Fibroblast of lung (primary cell): ENCODE measurements at regions not wholly inside any gene's neighbourhood (a gene's known extent, or its start where the extent isn't known, plus 50 kb on each side); places are given as distances from the start of the nearest gene placed in this dataset.
"Not testable (repeated sequence)": the region's sequence is repeated elsewhere in the genome, so short reads cannot be mapped to it uniquely, and the experiment has no call there.

Experiments used
- DNase-seq, 2 donors: peaks; one replicate each; pipeline versions ENCODE4 v3.0.0 to v3.0.0-alpha.2; 2010; ENCODE audit warnings: low read depth in 2 of 2
- H2AFZ ChIP-seq: 2 replicates; pipeline ENCODE4 v1.5.1; 2012; ENCODE audit warnings: low read length, control low read depth, inconsistent platforms
- H3K27ac ChIP-seq: 2 replicates; pipeline ENCODE4 v1.5.1; 2011; ENCODE audit warnings: low read length, control low read depth; ENCODE audit not compliant: insufficient read depth
- H3K27me3 ChIP-seq: 2 replicates; pipeline ENCODE4 v1.5.1; 2011; ENCODE audit warnings: mild to moderate bottlenecking, low read length; ENCODE audit not compliant: control insufficient read depth, insufficient read depth
- H3K36me3 ChIP-seq: 2 replicates; pipeline ENCODE4 v1.5.1; 2011; ENCODE audit warnings: low read length; ENCODE audit not compliant: control insufficient read depth, insufficient read depth
- H3K4me1 ChIP-seq: 2 replicates; pipeline ENCODE4 v1.5.1; 2011; ENCODE audit warnings: low read length; ENCODE audit not compliant: control insufficient read depth, insufficient read depth; ENCODE audit errors: extremely low read depth
- H3K4me2 ChIP-seq: 2 replicates; pipeline ENCODE4 v1.5.1; 2011; ENCODE audit warnings: low read length, control low read depth; ENCODE audit not compliant: insufficient read depth; ENCODE audit errors: extremely low read depth
- H3K4me3 ChIP-seq, 4 experiments: fragments of 200-600 bp in 1 of 4; sonication (generic) in 1 of 4; replicated peaks in 1 of 4; 2 replicates each; pipeline ENCODE4 v1.5.1; 2011 to 2016; ENCODE audit warnings: low read length in 4 of 4, low read depth in 3 of 4, mild to moderate bottlenecking in 3 of 4, control low read depth in 2 of 4, inconsistent platforms in 1 of 4, mixed read lengths in 1 of 4; ENCODE audit not compliant: insufficient read depth in 1 of 4; ENCODE audit errors: control extremely low read depth in 1 of 4
- H3K79me2 ChIP-seq: 2 replicates; pipeline ENCODE4 v1.5.1; 2012; ENCODE audit warnings: mild to moderate bottlenecking, low read length, inconsistent platforms; ENCODE audit not compliant: control insufficient read depth, insufficient read depth
- H3K9ac ChIP-seq: 2 replicates; pipeline ENCODE4 v1.5.1; 2011; ENCODE audit warnings: mild to moderate bottlenecking, low read length, control low read depth; ENCODE audit not compliant: insufficient read depth
- H3K9me3 ChIP-seq: 2 replicates; pipeline ENCODE4 v1.5.1; 2012; ENCODE audit warnings: low read depth, low read length; ENCODE audit not compliant: control insufficient read depth, insufficient read depth
- H4K20me1 ChIP-seq: 2 replicates; pipeline ENCODE4 v1.5.1; 2011; ENCODE audit warnings: low read length; ENCODE audit not compliant: control insufficient read depth, insufficient read depth; ENCODE audit errors: extremely low read depth
- CTCF ChIP-seq, 2 donors: IDR thresholded peaks in 1 of 2; conservative IDR thresholded peaks in 1 of 2; 1 replicate in 1 of 2; 2 replicates in 1 of 2; pipeline ENCODE4 v1.5.1; 2011 to 2012; ENCODE audit warnings: low read length in 2 of 2, control low read depth in 1 of 2, inconsistent platforms in 1 of 2, low read depth in 1 of 2, mild to moderate bottlenecking in 1 of 2
- EZH2 ChIP-seq: IDR thresholded peaks from 2 replicates; pipeline ENCODE4 v1.5.1; 2012; ENCODE audit warnings: low read length, control low read depth, mild to moderate bottlenecking; ENCODE audit errors: missing control alignments

- Histone ChIP-seq H3K27me3 (no peaks in the 10 kb centered on the region), H3K4me2 (no peak overlapping the region), H3K27ac (no peak overlapping the region), H3K36me3 (no peaks in the 10 kb centered on the region), H3K9ac (no peak overlapping the region), H3K9me3 (no peaks in the 10 kb centered on the region), H4K20me1 (no peaks in the 10 kb centered on the region), H3K4me1 (no peaks in the 10 kb centered on the region), H3K4me3 (no peak overlapping the region), H3K79me2 (no peaks in the 10 kb centered on the region), H2AFZ (no peak overlapping the region)
- TF ChIP-seq CTCF (conservative IDR thresholded peaks at IDR 0.05 in 1 of 2, IDR thresholded peaks at IDR 0.05 in 1 of 2; ENCODE audit: low read depth in 1 of 2, low read length in 2 of 2) (no peak), EZH2 (no peak)
- no peak for DNase-seq
Measured at GRCh38 chr3:81869382-81869781, 107.9 kb upstream of the GBE1 start.

GRCh38 chr3:81868597-81868996 lies 107.2 kb upstream of the GBE1 start:
- Histone ChIP-seq H2AFZ (no peak overlapping the region), H3K9ac (no peak overlapping the region), H3K4me3 (no peak overlapping the region), H3K36me3 (no peaks in the 10 kb centered on the region), H4K20me1 (no peaks in the 10 kb centered on the region), H3K9me3 (no peaks in the 10 kb centered on the region), H3K4me2 (no peak overlapping the region), H3K27ac (no peak overlapping the region), H3K27me3 (no peaks in the 10 kb centered on the region), H3K4me1 (no peaks in the 10 kb centered on the region), H3K79me2 (no peaks in the 10 kb centered on the region)
- TF ChIP-seq CTCF (conservative IDR thresholded peaks at IDR 0.05 in 1 of 2, IDR thresholded peaks at IDR 0.05 in 1 of 2; ENCODE audit: low read depth in 1 of 2, low read length in 2 of 2) (no peak), EZH2 (no peak)
- DNase-seq, result no peak

DNA sequence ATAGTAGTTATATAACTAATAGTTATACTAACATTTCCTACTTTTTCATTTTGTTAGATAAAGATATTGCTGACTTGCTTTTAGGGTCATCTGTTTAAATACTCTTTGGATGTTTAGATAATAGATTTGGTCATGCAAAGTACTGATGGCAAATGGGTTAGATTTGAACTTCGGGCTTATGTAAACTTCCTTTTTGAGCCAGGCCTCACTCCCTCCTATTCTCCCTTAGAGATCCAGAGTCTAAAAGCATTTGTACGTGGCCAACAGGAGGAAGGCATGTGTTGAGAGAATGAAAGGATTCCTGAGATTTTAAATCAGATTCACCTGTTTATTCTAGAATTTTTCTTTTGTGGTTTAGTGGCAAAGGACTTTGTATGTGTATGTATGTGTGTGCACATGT lies 106.4 kb upstream of the GBE1 start:
- Histone ChIP-seq H3K79me2 (no peaks in the 10 kb centered on the region), H3K4me2 (no peak overlapping the region), H3K27ac (no peak overlapping the region), H4K20me1 (no peaks in the 10 kb centered on the region), H3K36me3 (no peaks in the 10 kb centered on the region), H3K9ac (no peak overlapping the region), H3K4me1 (no peaks in the 10 kb centered on the region), H3K9me3 (no peaks in the 10 kb centered on the region), H3K27me3 (no peaks in the 10 kb centered on the region), H3K4me3 (no peak overlapping the region), H2AFZ (no peak overlapping the region)
- no peak for DNase-seq
- TF ChIP-seq CTCF (conservative IDR thresholded peaks at IDR 0.05 in 1 of 2, IDR thresholded peaks at IDR 0.05 in 1 of 2; ENCODE audit: low read depth in 1 of 2, low read length in 2 of 2), result no peak
- no peak for TF ChIP-seq EZH2

DNA sequence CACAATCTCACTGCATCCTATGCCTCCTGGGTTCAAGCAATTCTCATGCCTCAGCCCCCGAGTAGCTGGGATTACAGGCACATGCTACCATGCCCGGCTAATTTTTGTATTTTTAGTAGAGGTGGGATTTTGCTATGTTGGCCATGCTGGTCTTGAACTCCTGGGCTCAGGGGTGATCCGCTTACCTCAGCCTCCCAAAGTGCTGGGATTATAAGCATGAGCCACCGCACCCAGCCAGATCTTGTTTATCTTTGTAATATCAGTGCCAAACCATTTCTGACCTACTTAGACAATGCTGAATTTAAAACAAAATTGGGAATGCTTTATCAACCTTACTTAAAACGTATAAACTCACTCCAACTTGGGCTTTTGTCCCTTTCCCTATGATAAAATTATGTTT lies 103.7 kb upstream of the GBE1 start:
- not testable (repeated sequence) for H2AFZ ChIP-seq, DNase-seq, H4K20me1 ChIP-seq, H3K36me3 ChIP-seq, H3K9ac ChIP-seq, H3K4me2 ChIP-seq, H3K27ac ChIP-seq, H3K4me1 ChIP-seq, H3K4me3 ChIP-seq, H3K9me3 ChIP-seq, H3K27me3 ChIP-seq, H3K79me2 ChIP-seq
